Right lobe of liver (tissue), 6 donors: ENCODE measurements at regions not wholly inside any gene's neighbourhood (a gene's known extent, or its start where the extent isn't known, plus 50 kb on each side); places are given as distances from the start of the nearest gene placed in this dataset.

Experiments
- ATAC-seq, 4 donors: fragments of 200-7000 bp; cut with Tn5 transposase; one replicate each; pipeline ENCODE4 v1.9.1; 2020; ENCODE audit warnings: mild to moderate bottlenecking in 4 of 4, moderate library complexity in 4 of 4
- DNase-seq, 3 donors: peaks; one replicate each; pipeline ENCODE4 v3.0.0-alpha.2; 2020
- H3K27ac ChIP-seq, 3 donors: fragments of 200-600 bp; one replicate each; pipeline ENCODE4 v1.8.0; 2022
- H3K27me3 ChIP-seq, 2 donors: fragments of 200-600 bp; one replicate each; pipeline ENCODE4 v1.8.0; 2022
- H3K36me3 ChIP-seq, 4 donors: fragments of 200-600 bp; sonication (generic) in 1 of 4; one replicate each; pipeline versions ENCODE4 v1.5.1 to v1.8.0; 2017 to 2022; ENCODE audit warnings: control low read depth in 1 of 4
- H3K4me1 ChIP-seq, 4 donors: fragments of 200-600 bp; sonication (generic) in 1 of 4; one replicate each; pipeline versions ENCODE4 v1.5.1 to v1.8.0; 2017 to 2022; ENCODE audit warnings: control low read depth in 1 of 4
- H3K4me3 ChIP-seq, 3 donors: fragments of 200-600 bp; one replicate each; pipeline ENCODE4 v1.8.0; 2022
- H3K9me3 ChIP-seq, 4 donors: fragments of 200-600 bp; sonication (generic) in 1 of 4; one replicate each; pipeline versions ENCODE4 v1.5.1 to v1.8.0; 2017 to 2022; ENCODE audit warnings: control low read depth in 1 of 4
- CTCF ChIP-seq, 4 donors: fragments of 200-600 bp in 3 of 4; fragments of 450-650 bp in 1 of 4; IDR thresholded peaks; one replicate each; pipeline versions ENCODE4 v1.5.1 to v1.8.0; 2016 to 2022; ENCODE audit warnings: antibody characterized with exemption in 4 of 4, mild to moderate bottlenecking in 2 of 4
- POLR2A ChIP-seq: fragments of 450-650 bp; IDR thresholded peaks from one replicate; pipeline ENCODE4 v1.6.1; 2017; ENCODE audit warnings: antibody characterized with exemption, mild to moderate bottlenecking
- WGBS: methylation state at CpG from one replicate; pipeline ENCODE4 v1.1.6; 2018; ENCODE audit warnings: low coverage, low lambda C conversion rate; ENCODE audit not compliant: insufficient coverage; ENCODE audit errors: missing lambda C conversion rate; 5-methylcytosine and 5-hydroxymethylcytosine counted together
- intact Hi-C, 2 donors: fragments of 100-400 bp; cut with DNase I; formaldehyde crosslinking; loops; one replicate each; pipeline versions ENCODE4 v1.11.2 to v1.14.1; 2022
- donor health status: DM: no; HTN: yes; CAD: no.
- donor health status: DM: no; HTN: no; CAD: no.
- donor health status: DM: no; HTN: no; CAD: no.
- donor health status: DM: no; HTN: yes; CAD: no.
- donor health status: DM: no; HTN: yes; CAD: no.

DNA sequence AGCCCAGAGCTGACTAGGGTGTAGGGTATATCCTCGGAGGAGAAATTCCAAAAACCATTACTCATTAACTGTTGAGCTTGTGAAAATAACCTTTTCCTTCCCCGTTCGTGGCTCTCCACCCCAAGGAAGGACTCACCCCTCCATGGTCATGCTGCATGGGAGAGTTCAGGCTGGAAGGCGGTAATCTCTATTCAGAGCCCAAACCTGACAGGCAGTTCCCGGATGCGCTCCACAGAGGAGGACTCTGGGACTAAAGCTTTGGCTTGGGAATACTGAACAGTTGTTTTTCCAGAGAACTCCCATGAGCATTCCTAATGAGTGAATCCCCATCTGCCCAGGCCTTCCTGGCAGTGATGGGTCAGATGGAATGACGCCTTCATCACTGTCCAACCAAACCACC, 125.4 kb downstream of the BCOR start:
- WGBS, result 78% methylated on average over 7 of the region's 7 CpGs
- Histone ChIP-seq H3K4me3 (no peak overlapping the region), H3K4me1 (no peaks in the 10 kb centered on the region), H3K9me3 (no peaks in the 10 kb centered on the region), H3K36me3 (no peaks in the 10 kb centered on the region), H3K27ac (no peak overlapping the region), H3K27me3 (no peaks in the 10 kb centered on the region)
- TF ChIP-seq POLR2A, result no peak
- no peak for TF ChIP-seq CTCF (IDR thresholded peaks at IDR 0.05)
- DNase-seq (no peak), ATAC-seq (no peak)
- intact Hi-C loops, result no loop called here

GRCh38 chrX:39973810-39974209, 123.9 kb downstream of the BCOR start:
- WGBS, result 88% methylated on average over 4 of the region's 8 CpGs
- intact Hi-C loops, result no loop called here
- ATAC-seq (no peak), DNase-seq (no peak)
- no peaks in the 10 kb centered on the region for H3K27me3 ChIP-seq
- H3K27ac ChIP-seq, result no peak overlapping the region
- H3K9me3 ChIP-seq, result no peaks in the 10 kb centered on the region
- TF ChIP-seq CTCF (IDR thresholded peaks at IDR 0.05), result no peak
- no peak for TF ChIP-seq POLR2A
- no peaks in the 10 kb centered on the region for H3K36me3 ChIP-seq
- H3K4me3 ChIP-seq, result no peak overlapping the region
- H3K4me1 ChIP-seq, result no peaks in the 10 kb centered on the region

DNA sequence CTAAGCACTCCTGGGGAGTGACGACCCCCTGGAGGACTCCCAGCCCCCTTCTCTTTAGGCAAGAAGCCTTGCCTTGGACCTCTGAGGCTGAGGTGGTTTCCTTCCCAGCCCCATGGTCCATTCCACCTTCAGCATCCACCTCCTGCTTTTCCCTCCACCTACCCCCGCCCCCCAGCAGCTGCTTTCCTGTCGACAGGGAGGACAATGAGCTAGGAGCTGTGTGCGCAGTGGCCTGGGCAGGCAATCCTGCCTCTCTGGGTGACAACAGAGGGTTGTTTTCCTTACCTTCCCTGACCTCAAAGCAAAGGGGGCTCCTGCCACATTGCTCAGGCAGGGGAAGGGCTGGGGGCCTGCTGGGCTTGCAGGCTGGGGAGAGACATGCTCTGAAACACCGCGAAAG, 123.5 kb downstream of the BCOR start:
- Histone ChIP-seq H3K36me3 (no peaks in the 10 kb centered on the region), H3K4me1 (no peaks in the 10 kb centered on the region), H3K9me3 (no peaks in the 10 kb centered on the region), H3K4me3 (no peak overlapping the region), H3K27ac (no peak overlapping the region), H3K27me3 (no peaks in the 10 kb centered on the region)
- intact Hi-C loops, result no loop called here
- TF ChIP-seq POLR2A (no peak), CTCF (IDR thresholded peaks at IDR 0.05) (no peak)
- DNase-seq, result no peak
- 74% methylated on average over 2 of the region's 6 CpGs for WGBS
- no peak for ATAC-seq

GRCh38 chrX:39975101-39975925, 122.4 kb downstream of the BCOR start:
- DNase-seq (no peak), ATAC-seq (no peak)
- TF ChIP-seq POLR2A (no peak), CTCF (IDR thresholded peaks at IDR 0.05) (no peak)
- no peak overlapping the region for H3K27ac ChIP-seq
- 51% methylated on average over 5 of the region's 7 CpGs for WGBS
- H3K9me3 ChIP-seq, result no peaks in the 10 kb centered on the region
- no peak overlapping the region for H3K4me3 ChIP-seq
- no peaks in the 10 kb centered on the region for H3K27me3 ChIP-seq
- intact Hi-C loops, result no loop called here
- H3K36me3 ChIP-seq, result no peaks in the 10 kb centered on the region
- H3K4me1 ChIP-seq, result no peaks in the 10 kb centered on the region
